GM12874 (cell line): ENCODE measurements at regions not wholly inside any gene's neighbourhood (a gene's known extent, or its start where the extent isn't known, plus 50 kb on each side); places are given as distances from the start of the nearest gene placed in this dataset.
A peak's percentile ranks its signal among the peaks of the same experiment; 100 is the strongest.

Experiments
- CTCF ChIP-seq: IDR thresholded peaks from 2 replicates; pipeline ENCODE4 v1.5.1; 2011; ENCODE audit warnings: low read depth, mild to moderate bottlenecking, control low read depth, low read length, moderate library complexity; ENCODE audit not compliant: insufficient read depth

- TF ChIP-seq CTCF = no peak
Observed at GRCh38 chr6:37569743-37570481, 70.2 kb upstream of the CCDC167 start.

- no peak for TF ChIP-seq CTCF
Observed at GRCh38 chr6:37569317-37569716, 69.6 kb upstream of the CCDC167 start.

- TF ChIP-seq CTCF = no peak
Observed at GRCh38 chr6:37566950-37567349, 67.3 kb upstream of the CCDC167 start.

GRCh38 chr6:37566111-37566949, 66.6 kb upstream of the CCDC167 start:
- peak; percentile 97 for TF ChIP-seq CTCF

GRCh38 chr6:37565267-37566110, 65.8 kb upstream of the CCDC167 start:
- TF ChIP-seq CTCF = peak; percentile 30; the same call in 1 of the 2 replicates

- no peak for TF ChIP-seq CTCF
Observed at GRCh38 chr6:37561361-37561760, 61.7 kb upstream of the CCDC167 start.

GRCh38 chr6:37560737-37561103, 61.0 kb upstream of the CCDC167 start:
- no peak for TF ChIP-seq CTCF
